ENCODE measurements at regions not wholly inside any gene's neighbourhood (a gene's known extent, or its start where the extent isn't known, plus 50 kb on each side); places are given as distances from the start of the nearest gene placed in this dataset.

DNA sequence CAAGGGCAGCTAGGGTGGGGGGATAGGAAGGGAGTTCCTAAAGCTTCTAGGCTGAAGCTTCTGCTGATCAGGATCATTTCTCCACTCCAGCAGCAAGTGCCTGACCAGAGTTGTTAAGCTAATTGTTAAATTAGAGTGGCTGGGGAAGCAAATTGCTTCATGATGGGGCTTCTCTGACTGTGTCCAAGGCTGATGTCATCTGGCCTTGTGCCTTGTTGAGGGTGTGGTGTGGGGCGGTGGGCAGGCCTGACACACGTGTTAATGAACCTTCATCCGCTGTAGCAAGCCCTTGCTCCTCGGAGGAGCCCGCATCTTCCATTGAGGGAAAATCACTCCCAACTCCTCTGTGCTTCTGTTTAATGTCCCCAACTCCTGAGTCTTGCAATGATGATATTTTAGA, 84.3 kb upstream of the ROPN1 start:
- no peak overlapping the region for H3K56ac ChIP-seq (replicated peaks; ENCODE audit: insufficient read length, low read depth, low read length)
- H4K20me1 ChIP-seq (replicated peaks in 1 of 2; ENCODE audit: control insufficient read depth in 1 of 2, insufficient read depth in 2 of 2, low read length in 2 of 2): no peaks in the 10 kb centered on the region
- H2BK15ac ChIP-seq (ENCODE audit: low read length): no peak overlapping the region
- no peaks in the 10 kb centered on the region for H3K4me1 ChIP-seq (replicated peaks in 1 of 4; ENCODE audit: control insufficient read depth in 3 of 4, insufficient read depth in 4 of 4, low read length in 3 of 4)
- H3K27ac ChIP-seq (ENCODE audit: low read depth, low read length): no peak overlapping the region
- no peak overlapping the region for H3K4me2 ChIP-seq (ENCODE audit: insufficient read depth in 1 of 2, low read depth in 2 of 2, low read length in 2 of 2)
- no peak overlapping the region for H2BK120ac ChIP-seq (replicated peaks; ENCODE audit: low read depth, low read length)
- no peak overlapping the region for H2AFZ ChIP-seq (ENCODE audit: low read length)
- no peak for DNase-seq (ENCODE audit: low read depth in 1 of 2, low spot score in 2 of 2)
- no peak overlapping the region for H2AK5ac ChIP-seq (ENCODE audit: low read depth, low read length)
- H4K8ac ChIP-seq (ENCODE audit: extremely low read depth, insufficient read depth, low read length): no peak overlapping the region
- H3K79me2 ChIP-seq (ENCODE audit: control insufficient read depth in 1 of 2, insufficient read depth in 2 of 2, low read length in 2 of 2): no peaks in the 10 kb centered on the region
- H3K4me3 ChIP-seq (ENCODE audit: extremely low read depth in 1 of 4, insufficient read depth in 2 of 4, low read depth in 3 of 4, low read length in 4 of 4): no peak overlapping the region
- no peak overlapping the region for H3K9ac ChIP-seq (replicated peaks in 1 of 4; ENCODE audit: extremely low read depth in 1 of 4, low read depth in 3 of 4, low read length in 3 of 4)
- H3K36me3 ChIP-seq (ENCODE audit: control insufficient read depth in 2 of 4, insufficient read depth in 4 of 4, low read length in 3 of 4): no peaks in the 10 kb centered on the region
- H3K23me2 ChIP-seq (ENCODE audit: low read depth, low read length): no peaks in the 10 kb centered on the region
- H2BK20ac ChIP-seq (ENCODE audit: low read length): no peak overlapping the region
- no peaks in the 10 kb centered on the region for H3K9me3 ChIP-seq (ENCODE audit: insufficient read depth in 2 of 2, low read depth in 1 of 2, low read length in 1 of 2)
- WGBS, 2 experiments (ENCODE audit: extremely low coverage in 1 of 2, insufficient coverage in 1 of 2, insufficient read length in 1 of 2, insufficient replicate concordance in 2 of 2, low coverage in 1 of 2, low lambda C conversion rate in 2 of 2, missing lambda C conversion rate in 1 of 2): 96% methylated on average over 5 of the region's 5 CpGs; no CpG with 5 or more reads in 1 of the 2 experiments
- H4K91ac ChIP-seq (replicated peaks; ENCODE audit: insufficient read length, low read length): no peak overlapping the region
- H3K27me3 ChIP-seq (replicated peaks in 1 of 4; ENCODE audit: control insufficient read depth in 3 of 4, extremely low read depth in 1 of 4, insufficient read depth in 3 of 4, low read length in 3 of 4): no peaks in the 10 kb centered on the region
- H3K14ac ChIP-seq (ENCODE audit: insufficient read length): no peak overlapping the region
- POLR2A ChIA-PET (ENCODE audit: partially characterized antibody): no interaction called here
- H4K5ac ChIP-seq (ENCODE audit: insufficient read length, low read depth, low read length): no peak overlapping the region
- H2BK5ac ChIP-seq (ENCODE audit: low read depth, low read length): no peak overlapping the region
- H3K4ac ChIP-seq (replicated peaks; ENCODE audit: insufficient read length, low read depth, low read length): no peak overlapping the region
- H3K79me1 ChIP-seq (ENCODE audit: low read depth, low read length): no peaks in the 10 kb centered on the region
- H3K23ac ChIP-seq (ENCODE audit: insufficient read length): no peak overlapping the region
- no peak overlapping the region for H2BK12ac ChIP-seq (ENCODE audit: low read depth, low read length)
- no peak overlapping the region for H3K18ac ChIP-seq (ENCODE audit: extremely low read depth, low read length)
- FAIRE-seq: no peak
- CTCF ChIA-PET (ENCODE audit: partially characterized antibody): interaction anchor here (0.9 to 10.8 kb wide), 11 partner anchors 9 to 205 kb away, joined by 3 to 112 read pairs (median 5); partner anchors contain the start of gene KALRN
- no peak for TF ChIP-seq SIX5 (IDR thresholded peaks at IDR 0.05; ENCODE audit: low read depth, low read length)
- no peak for TF ChIP-seq SRF (IDR thresholded peaks at IDR 0.05; ENCODE audit: low read depth, low read length)
- TF ChIP-seq PHF8 (conservative IDR thresholded peaks at IDR 0.05; ENCODE audit: low read depth, low read length): no peak
- TF ChIP-seq NRF1 (IDR thresholded peaks at IDR 0.05; ENCODE audit: low read depth, low read length): no peak
- TF ChIP-seq GABPA (IDR thresholded peaks at IDR 0.05; ENCODE audit: borderline replicate concordance, insufficient read depth, low read length): no peak
- no peak for TF ChIP-seq HDAC2 (IDR thresholded peaks at IDR 0.05; ENCODE audit: borderline replicate concordance in 1 of 2, low read depth in 2 of 2, low read length in 2 of 2)
- TF ChIP-seq TBP (IDR thresholded peaks at IDR 0.05; ENCODE audit: low read depth, low read length): no peak
- TF ChIP-seq E2F6 (IDR thresholded peaks at IDR 0.05): no peak
- TF ChIP-seq SP4 (IDR thresholded peaks at IDR 0.05; ENCODE audit: low read length): no peak
- TF ChIP-seq TAF1 (IDR thresholded peaks at IDR 0.05; ENCODE audit: low read depth, low read length): no peak
- no peak for TF ChIP-seq GTF2F1 (IDR thresholded peaks at IDR 0.05; ENCODE audit: borderline replicate concordance, low read depth, low read length)
- no peak for TF ChIP-seq EGR1 (IDR thresholded peaks at IDR 0.05; ENCODE audit: borderline replicate concordance, low read depth, low read length)
- TF ChIP-seq CBX5 (IDR thresholded peaks at IDR 0.05; ENCODE audit: low read depth, low read length): no peak
- no peak for TF ChIP-seq SIRT6 (IDR thresholded peaks at IDR 0.05; ENCODE audit: low read length)
- no peak for TF ChIP-seq RXRA (IDR thresholded peaks at IDR 0.05; ENCODE audit: insufficient read depth, low read depth, low read length)
- TF ChIP-seq YY1 (IDR thresholded peaks at IDR 0.05; ENCODE audit: low read depth, low read length): no peak
